H1 (cell line): ENCODE measurements at regions not wholly inside any gene's neighbourhood (a gene's known extent, or its start where the extent isn't known, plus 50 kb on each side); places are given as distances from the start of the nearest gene placed in this dataset.

Source experiments
- CTCF ChIA-PET: fragments of 300-600 bp; sonication (Branson Sonifier 250); formaldehyde crosslinking; loops from one replicate; lab custom pipeline; 2021; ENCODE audit not compliant: partially characterized antibody; lab: Charles Lee
- POLR2A ChIA-PET: fragments of 300-600 bp; sonication (Branson Sonifier 250); formaldehyde crosslinking; loops from one replicate; lab custom pipeline; 2021; ENCODE audit warnings: inconsistent platforms; ENCODE audit not compliant: partially characterized antibody; lab: Charles Lee
- DNase-seq, 2 experiments: peaks; one replicate each; pipeline versions ENCODE4 v3.0.0 to v3.0.0-alpha.2; 2010 to 2022; ENCODE audit warnings: low spot score in 2 of 2, low read depth in 1 of 2, mixed read lengths in 1 of 2
- FAIRE-seq: peaks from 2 replicates; lab custom pipeline; 2011; peaks lifted over from hg19 to GRCh38; lab: Jason Lieb, UNC
- H2AFZ ChIP-seq: 2 replicates; pipeline ENCODE4 v1.8.1; 2012; ENCODE audit warnings: low read length, inconsistent platforms
- H2AK5ac ChIP-seq: 2 replicates; pipeline ENCODE4 v1.6.1; 2013; ENCODE audit warnings: low read depth, low read length
- H2BK120ac ChIP-seq: replicated peaks from 2 replicates; pipeline ENCODE3; 2013; ENCODE audit warnings: low read depth, low read length, inconsistent platforms
- H2BK12ac ChIP-seq: 2 replicates; pipeline ENCODE4 v1.6.1; 2013; ENCODE audit warnings: low read depth, low read length
- H2BK15ac ChIP-seq: 2 replicates; pipeline ENCODE4 v1.6.1; 2013; ENCODE audit warnings: low read length
- H2BK20ac ChIP-seq: 2 replicates; pipeline ENCODE4 v1.6.1; 2013; ENCODE audit warnings: low read length
- H2BK5ac ChIP-seq: 2 replicates; pipeline ENCODE4 v1.6.1; 2013; ENCODE audit warnings: low read depth, low read length
- H3K14ac ChIP-seq: 2 replicates; pipeline ENCODE4 v1.6.1; 2013; ENCODE audit warnings: inconsistent platforms; ENCODE audit not compliant: insufficient read length
- H3K18ac ChIP-seq: 2 replicates; pipeline ENCODE4 v1.6.1; 2013; ENCODE audit warnings: low read length; ENCODE audit errors: extremely low read depth
- H3K23ac ChIP-seq: 2 replicates; pipeline ENCODE4 v1.6.1; 2013; ENCODE audit warnings: inconsistent platforms; ENCODE audit not compliant: insufficient read length
- H3K23me2 ChIP-seq: 2 replicates; pipeline ENCODE4 v1.6.1; 2013; ENCODE audit warnings: low read depth, low read length
- H3K27ac ChIP-seq: 2 replicates; pipeline ENCODE4 v1.6.1; 2011; ENCODE audit warnings: low read depth, low read length, inconsistent platforms
- H3K27me3 ChIP-seq, 4 experiments: replicated peaks in 1 of 4; 1 replicate in 1 of 4; 2 replicates in 3 of 4; pipeline versions ENCODE4 v1.6.1 to v1.8.1; 2011 to 2013; ENCODE audit warnings: low read length in 3 of 4, mild to moderate bottlenecking in 3 of 4, inconsistent platforms in 2 of 4, mixed read lengths in 2 of 4, moderate library complexity in 1 of 4; ENCODE audit not compliant: control insufficient read depth in 3 of 4, insufficient read depth in 3 of 4; ENCODE audit errors: extremely low read depth in 1 of 4
- H3K36me3 ChIP-seq, 4 experiments: 2 replicates each; pipeline versions ENCODE4 v1.6.1 to v1.8.1; 2011 to 2013; ENCODE audit warnings: mild to moderate bottlenecking in 4 of 4, low read length in 3 of 4, moderate library complexity in 2 of 4, control low read depth in 1 of 4, inconsistent platforms in 1 of 4; ENCODE audit not compliant: insufficient read depth in 4 of 4, control insufficient read depth in 2 of 4
- H3K4ac ChIP-seq: replicated peaks from 2 replicates; pipeline ENCODE3; 2013; ENCODE audit warnings: low read length, low read depth, mixed read lengths, inconsistent platforms; ENCODE audit not compliant: insufficient read length
- H3K4me1 ChIP-seq, 4 experiments: replicated peaks in 1 of 4; 1 replicate in 1 of 4; 2 replicates in 3 of 4; pipeline versions ENCODE4 v1.6.1 to v1.8.1; 2011 to 2013; ENCODE audit warnings: low read length in 3 of 4, inconsistent platforms in 2 of 4, mixed read lengths in 1 of 4; ENCODE audit not compliant: insufficient read depth in 4 of 4, control insufficient read depth in 3 of 4
- H3K4me2 ChIP-seq, 2 experiments: 2 replicates each; pipeline versions ENCODE4 v1.6.1 to v1.8.1; 2011 to 2013; ENCODE audit warnings: low read depth in 2 of 2, low read length in 2 of 2, control low read depth in 1 of 2, inconsistent platforms in 1 of 2, mild to moderate bottlenecking in 1 of 2; ENCODE audit not compliant: insufficient read depth in 1 of 2
- H3K4me3 ChIP-seq, 4 experiments: fragments of 200-600, 300-600 bp in 1 of 4; sonication (generic), shearing (Covaris generic), sonication (Bioruptor Twin) in 1 of 4; 2 replicates each; pipeline versions ENCODE4 v1.5.1 to v1.8.1; 2011 to 2016; ENCODE audit warnings: low read length in 4 of 4, low read depth in 3 of 4, control low read depth in 2 of 4, inconsistent platforms in 2 of 4, mild to moderate bottlenecking in 2 of 4, mixed read lengths in 1 of 4, moderate library complexity in 1 of 4; ENCODE audit not compliant: insufficient read depth in 2 of 4; ENCODE audit errors: extremely low read depth in 1 of 4
- H3K56ac ChIP-seq: replicated peaks from 2 replicates; pipeline ENCODE3; 2013; ENCODE audit warnings: low read depth, mild to moderate bottlenecking, mixed read lengths, low read length, inconsistent platforms; ENCODE audit not compliant: insufficient read length
- H3K79me1 ChIP-seq: 2 replicates; pipeline ENCODE4 v1.6.1; 2013; ENCODE audit warnings: low read depth, low read length, control low read depth
- H3K79me2 ChIP-seq, 2 experiments: 2 replicates each; pipeline versions ENCODE4 v1.6.1 to v1.8.1; 2012 to 2013; ENCODE audit warnings: low read length in 2 of 2, mild to moderate bottlenecking in 2 of 2, inconsistent platforms in 1 of 2; ENCODE audit not compliant: insufficient read depth in 2 of 2, control insufficient read depth in 1 of 2
- H3K9ac ChIP-seq, 4 experiments: replicated peaks in 1 of 4; 1 replicate in 1 of 4; 2 replicates in 3 of 4; pipeline versions ENCODE4 v1.6.1 to v1.8.1; 2011 to 2013; ENCODE audit warnings: low read depth in 3 of 4, low read length in 3 of 4, control low read depth in 2 of 4, mild to moderate bottlenecking in 2 of 4, moderate library complexity in 2 of 4, inconsistent platforms in 1 of 4; ENCODE audit errors: extremely low read depth in 1 of 4
- H3K9me3 ChIP-seq, 2 experiments: 2 replicates each; pipeline versions ENCODE4 v1.6.1 to v1.8.1; 2012 to 2013; ENCODE audit warnings: mild to moderate bottlenecking in 2 of 2, moderate library complexity in 2 of 2, control low read depth in 1 of 2, inconsistent platforms in 1 of 2, low read depth in 1 of 2, low read length in 1 of 2, mixed read lengths in 1 of 2; ENCODE audit not compliant: insufficient read depth in 2 of 2
- H4K20me1 ChIP-seq, 2 experiments: replicated peaks in 1 of 2; 2 replicates each; pipeline versions ENCODE3 to v1.8.1; 2011 to 2013; ENCODE audit warnings: inconsistent platforms in 2 of 2, low read length in 2 of 2, mild to moderate bottlenecking in 1 of 2; ENCODE audit not compliant: insufficient read depth in 2 of 2, control insufficient read depth in 1 of 2
- H4K5ac ChIP-seq: 2 replicates; pipeline ENCODE4 v1.6.1; 2013; ENCODE audit warnings: low read length, low read depth, mixed read lengths, inconsistent platforms; ENCODE audit not compliant: insufficient read length
- H4K8ac ChIP-seq: 2 replicates; pipeline ENCODE4 v1.8.0; 2013; ENCODE audit warnings: mild to moderate bottlenecking, moderate library complexity, low read length, inconsistent platforms; ENCODE audit not compliant: insufficient read depth; ENCODE audit errors: extremely low read depth
- H4K91ac ChIP-seq: replicated peaks from 2 replicates; pipeline ENCODE3; 2013; ENCODE audit warnings: low read length, mixed read lengths, inconsistent platforms; ENCODE audit not compliant: insufficient read length
- BACH1 ChIP-seq: IDR thresholded peaks from 2 replicates; pipeline ENCODE4 v1.6.1; 2012; ENCODE audit warnings: low read length, improper control_type of control experiment
- BRCA1 ChIP-seq: IDR thresholded peaks from 2 replicates; pipeline ENCODE4 v1.6.1; 2012; ENCODE audit warnings: low read depth, low read length, improper control_type of control experiment
- EGR1 ChIP-seq: IDR thresholded peaks from 2 replicates; pipeline ENCODE4 v1.6.1; 2011; ENCODE audit warnings: low read depth, low read length, borderline replicate concordance
- EZH2 ChIP-seq: fragments of 200-600 bp; sonication (generic); IDR thresholded peaks from 2 replicates; pipeline ENCODE4 v1.7.1; 2012; ENCODE audit warnings: low read depth, mild to moderate bottlenecking, moderate library complexity, low read length, inconsistent platforms; ENCODE audit not compliant: severe bottlenecking
- RFX5 ChIP-seq: IDR thresholded peaks from 2 replicates; pipeline ENCODE4 v1.6.1; 2011; ENCODE audit warnings: low read depth, low read length, improper control_type of control experiment, borderline replicate concordance
- RXRA ChIP-seq: IDR thresholded peaks from 2 replicates; pipeline ENCODE4 v1.6.1; 2011; ENCODE audit warnings: low read depth, mild to moderate bottlenecking, low read length, moderate library complexity; ENCODE audit not compliant: insufficient read depth
- SIX5 ChIP-seq: IDR thresholded peaks from 2 replicates; pipeline ENCODE4 v1.6.1; 2011; ENCODE audit warnings: mild to moderate bottlenecking, low read depth, low read length
- SP1 ChIP-seq: IDR thresholded peaks from 2 replicates; pipeline ENCODE4 v1.6.1; 2011; ENCODE audit warnings: low read depth, low read length
- SP2 ChIP-seq: IDR thresholded peaks from 2 replicates; pipeline ENCODE4 v1.6.1; 2012; ENCODE audit warnings: mild to moderate bottlenecking, low read length, inconsistent platforms
- TCF12 ChIP-seq: IDR thresholded peaks from 2 replicates; pipeline ENCODE4 v1.6.1; 2011; ENCODE audit warnings: low read depth, mild to moderate bottlenecking, low read length
- WGBS, 2 experiments: shearing (Covaris generic) in 1 of 2; methylation state at CpG; one replicate each; pipeline versions ENCODE4 v1.1.6 to v1.1.7; 2013 to 2015; ENCODE audit warnings: low lambda C conversion rate in 2 of 2, mixed read lengths in 2 of 2, inconsistent platforms in 1 of 2, low coverage in 1 of 2, missing lambda C conversion rate in 1 of 2; ENCODE audit not compliant: insufficient replicate concordance in 2 of 2, insufficient coverage in 1 of 2, insufficient read length in 1 of 2; ENCODE audit errors: extremely low coverage in 1 of 2, missing lambda C conversion rate in 1 of 2; 5-methylcytosine and 5-hydroxymethylcytosine counted together
- TF ChIP-seq, protein P1 (sequence below): IDR thresholded peaks from 2 replicates; pipeline ENCODE4 v1.6.1; 2012; ENCODE audit warnings: low read length, inconsistent platforms

DNA sequence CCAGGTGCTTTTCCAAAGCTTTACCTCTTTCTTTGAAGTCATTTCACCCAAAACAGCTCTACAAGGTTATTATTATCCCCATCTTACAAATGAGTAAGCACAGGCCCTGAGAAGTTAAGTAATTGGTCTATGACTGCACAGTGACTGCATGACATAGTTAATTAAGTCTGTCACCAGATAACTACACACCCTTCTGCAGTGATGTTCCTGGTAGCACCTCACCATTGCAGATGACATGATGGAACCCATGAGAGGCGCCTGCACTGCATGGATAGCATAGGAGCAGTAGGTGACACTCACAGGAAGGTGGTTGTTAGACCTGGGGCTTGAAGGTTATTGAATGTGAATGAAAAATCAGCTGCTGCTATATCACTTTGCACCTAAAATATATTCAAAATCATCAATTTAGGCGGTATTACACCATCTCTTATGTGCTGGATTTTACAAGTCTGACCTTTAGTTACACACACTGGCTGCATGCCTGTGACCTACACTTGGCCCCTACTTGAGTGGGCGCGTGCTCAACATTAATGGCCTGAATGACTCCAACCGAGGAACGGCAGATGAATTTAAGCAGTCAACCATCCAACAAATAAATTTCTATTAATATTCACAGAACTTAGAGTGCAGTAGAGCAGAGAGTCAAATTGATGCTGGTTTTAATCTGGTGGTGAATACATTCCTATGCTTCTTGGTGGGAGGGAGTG is 239.6 kb downstream of the CDH11 start:
- CTCF ChIA-PET: no interaction called here
- no peak overlapping the region for H3K9ac ChIP-seq
- no peak overlapping the region for H2AK5ac ChIP-seq
- no peaks in the 10 kb centered on the region for H3K23me2 ChIP-seq
- H3K23ac ChIP-seq: no peak overlapping the region
- no peak overlapping the region for H3K4ac ChIP-seq
- no peak overlapping the region for H4K8ac ChIP-seq
- FAIRE-seq (no peak), DNase-seq (no peak)
- no peaks in the 10 kb centered on the region for H4K20me1 ChIP-seq
- no peak overlapping the region for H2BK120ac ChIP-seq
- no peak overlapping the region for H4K91ac ChIP-seq
- no peaks in the 10 kb centered on the region for H3K79me2 ChIP-seq
- H2BK5ac ChIP-seq: no peak overlapping the region
- no peak overlapping the region for H2BK12ac ChIP-seq
- no peak overlapping the region for H3K4me3 ChIP-seq
- no peaks in the 10 kb centered on the region for H3K4me1 ChIP-seq
- H3K27me3 ChIP-seq: no peaks in the 10 kb centered on the region
- H3K56ac ChIP-seq: no peak overlapping the region
- no peak overlapping the region for H3K27ac ChIP-seq
- no peak overlapping the region for H4K5ac ChIP-seq
- H2AFZ ChIP-seq: no peak overlapping the region
- no peaks in the 10 kb centered on the region for H3K36me3 ChIP-seq
- no peak overlapping the region for H3K18ac ChIP-seq
- H2BK15ac ChIP-seq: no peak overlapping the region
- no peak overlapping the region for H3K4me2 ChIP-seq
- H3K14ac ChIP-seq: no peak overlapping the region
- POLR2A ChIA-PET: no interaction called here
- TF ChIP-seq EGR1 (no peak), RXRA (no peak), SP2 (no peak), EZH2 (no peak), BACH1 (no peak), BRCA1 (no peak), RFX5 (no peak), TCF12 (no peak), SP1 (no peak), SIX5 (no peak)
- TF ChIP-seq, protein P1, sequence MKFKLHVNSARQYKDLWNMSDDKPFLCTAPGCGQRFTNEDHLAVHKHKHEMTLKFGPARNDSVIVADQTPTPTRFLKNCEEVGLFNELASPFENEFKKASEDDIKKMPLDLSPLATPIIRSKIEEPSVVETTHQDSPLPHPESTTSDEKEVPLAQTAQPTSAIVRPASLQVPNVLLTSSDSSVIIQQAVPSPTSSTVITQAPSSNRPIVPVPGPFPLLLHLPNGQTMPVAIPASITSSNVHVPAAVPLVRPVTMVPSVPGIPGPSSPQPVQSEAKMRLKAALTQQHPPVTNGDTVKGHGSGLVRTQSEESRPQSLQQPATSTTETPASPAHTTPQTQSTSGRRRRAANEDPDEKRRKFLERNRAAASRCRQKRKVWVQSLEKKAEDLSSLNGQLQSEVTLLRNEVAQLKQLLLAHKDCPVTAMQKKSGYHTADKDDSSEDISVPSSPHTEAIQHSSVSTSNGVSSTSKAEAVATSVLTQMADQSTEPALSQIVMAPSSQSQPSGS: no peak
- no peak overlapping the region for H2BK20ac ChIP-seq
- H3K79me1 ChIP-seq: no peaks in the 10 kb centered on the region
- no peaks in the 10 kb centered on the region for H3K9me3 ChIP-seq
- WGBS, 2 experiments: 85% methylated on average over 6 of the region's 6 CpGs; no CpG with 5 or more reads in 1 of the 2 experiments
